ENCODE measurements at regions not wholly inside any gene's neighbourhood (a gene's known extent, or its start where the extent isn't known, plus 50 kb on each side); places are given as distances from the start of the nearest gene placed in this dataset.

- TF ChIP-seq POLR2A (IDR thresholded peaks at IDR 0.05) (no peak), POLR2AphosphoS5 (IDR thresholded peaks at IDR 0.05) (no peak)
Measured at GRCh38 chr13:106911020-106911419, 343.1 kb upstream of the ARGLU1 start.
